ENCODE measurements at regions not wholly inside any gene's neighbourhood (a gene's known extent, or its start where the extent isn't known, plus 50 kb on each side); places are given as distances from the start of the nearest gene placed in this dataset.

DNA sequence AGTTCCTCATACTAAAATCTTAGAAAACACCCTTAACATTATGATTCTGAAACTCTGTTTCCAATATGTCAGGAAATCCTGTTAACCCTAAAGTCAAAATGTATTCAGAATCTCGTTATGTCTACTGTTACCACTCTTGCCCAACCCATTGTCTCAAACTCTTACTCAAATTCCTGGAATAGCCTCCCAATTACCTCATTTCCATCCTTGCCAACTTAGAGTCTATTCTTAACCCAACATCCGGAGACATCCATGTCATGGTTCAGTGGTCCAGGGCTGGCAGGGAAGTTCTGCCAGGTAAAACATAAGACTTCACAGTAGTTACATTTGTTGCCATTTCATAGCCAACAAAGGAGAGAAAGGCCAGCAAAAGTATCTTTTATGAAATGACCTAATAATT lies 593.9 kb downstream of the PYDC2 start:
- no peak overlapping the region for H3K4me3 ChIP-seq (ENCODE audit: low read depth, low read length)
- TF ChIP-seq, protein P1, sequence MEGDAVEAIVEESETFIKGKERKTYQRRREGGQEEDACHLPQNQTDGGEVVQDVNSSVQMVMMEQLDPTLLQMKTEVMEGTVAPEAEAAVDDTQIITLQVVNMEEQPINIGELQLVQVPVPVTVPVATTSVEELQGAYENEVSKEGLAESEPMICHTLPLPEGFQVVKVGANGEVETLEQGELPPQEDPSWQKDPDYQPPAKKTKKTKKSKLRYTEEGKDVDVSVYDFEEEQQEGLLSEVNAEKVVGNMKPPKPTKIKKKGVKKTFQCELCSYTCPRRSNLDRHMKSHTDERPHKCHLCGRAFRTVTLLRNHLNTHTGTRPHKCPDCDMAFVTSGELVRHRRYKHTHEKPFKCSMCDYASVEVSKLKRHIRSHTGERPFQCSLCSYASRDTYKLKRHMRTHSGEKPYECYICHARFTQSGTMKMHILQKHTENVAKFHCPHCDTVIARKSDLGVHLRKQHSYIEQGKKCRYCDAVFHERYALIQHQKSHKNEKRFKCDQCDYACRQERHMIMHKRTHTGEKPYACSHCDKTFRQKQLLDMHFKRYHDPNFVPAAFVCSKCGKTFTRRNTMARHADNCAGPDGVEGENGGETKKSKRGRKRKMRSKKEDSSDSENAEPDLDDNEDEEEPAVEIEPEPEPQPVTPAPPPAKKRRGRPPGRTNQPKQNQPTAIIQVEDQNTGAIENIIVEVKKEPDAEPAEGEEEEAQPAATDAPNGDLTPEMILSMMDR (IDR thresholded peaks at IDR 0.05; ENCODE audit: insufficient read depth, low read depth, low read length, missing control alignments): no peak
- DNase-seq (ENCODE audit: low read depth): no peak

DNA sequence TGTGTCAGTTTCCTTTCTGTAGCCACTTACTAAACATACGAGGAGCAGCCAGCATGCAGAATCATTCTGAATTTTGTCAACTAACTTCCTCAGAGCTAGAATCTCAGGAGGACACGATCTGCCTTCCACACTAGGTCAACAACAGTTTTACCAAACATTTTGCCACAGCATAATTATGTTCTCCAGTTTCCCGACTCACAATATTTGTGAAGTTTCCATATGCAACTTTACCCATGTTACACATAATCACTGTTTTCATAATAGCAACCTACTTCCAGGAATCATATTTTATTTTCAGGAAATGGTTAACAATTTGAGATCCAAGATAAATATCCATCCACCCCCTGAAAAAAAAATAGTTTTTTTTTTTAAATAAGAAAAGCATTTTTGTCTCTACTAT lies 595.0 kb downstream of the PYDC2 start:
- H3K4me3 ChIP-seq (ENCODE audit: low read depth, low read length): no peak overlapping the region
- no peak for DNase-seq (ENCODE audit: low read depth)
- TF ChIP-seq, protein P1 (IDR thresholded peaks at IDR 0.05; ENCODE audit: insufficient read depth, low read depth, low read length, missing control alignments): no peak

DNA sequence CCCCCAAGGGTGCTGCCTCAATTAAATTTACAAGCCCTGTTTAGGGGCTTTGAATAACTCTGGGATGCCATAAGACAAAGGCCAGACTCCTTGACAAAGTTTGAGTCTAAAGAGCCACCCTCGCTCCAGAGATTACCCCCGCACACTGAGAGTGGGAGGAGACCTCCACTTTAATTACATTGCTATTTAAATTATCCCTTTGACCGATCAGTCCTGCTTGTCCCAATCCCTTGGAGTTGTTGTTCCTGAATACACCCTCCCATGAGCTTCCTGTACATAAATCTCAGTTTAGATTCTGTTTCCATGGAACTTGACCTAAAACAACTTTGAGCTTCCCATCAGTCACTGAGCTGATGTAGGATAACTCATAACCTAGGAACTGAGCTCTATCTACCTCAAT lies 596.3 kb downstream of the PYDC2 start:
- no peak overlapping the region for H3K4me3 ChIP-seq (ENCODE audit: low read depth, low read length)
- TF ChIP-seq, protein P1 (IDR thresholded peaks at IDR 0.05; ENCODE audit: insufficient read depth, low read depth, low read length, missing control alignments): no peak
- DNase-seq (ENCODE audit: low read depth): no peak

DNA sequence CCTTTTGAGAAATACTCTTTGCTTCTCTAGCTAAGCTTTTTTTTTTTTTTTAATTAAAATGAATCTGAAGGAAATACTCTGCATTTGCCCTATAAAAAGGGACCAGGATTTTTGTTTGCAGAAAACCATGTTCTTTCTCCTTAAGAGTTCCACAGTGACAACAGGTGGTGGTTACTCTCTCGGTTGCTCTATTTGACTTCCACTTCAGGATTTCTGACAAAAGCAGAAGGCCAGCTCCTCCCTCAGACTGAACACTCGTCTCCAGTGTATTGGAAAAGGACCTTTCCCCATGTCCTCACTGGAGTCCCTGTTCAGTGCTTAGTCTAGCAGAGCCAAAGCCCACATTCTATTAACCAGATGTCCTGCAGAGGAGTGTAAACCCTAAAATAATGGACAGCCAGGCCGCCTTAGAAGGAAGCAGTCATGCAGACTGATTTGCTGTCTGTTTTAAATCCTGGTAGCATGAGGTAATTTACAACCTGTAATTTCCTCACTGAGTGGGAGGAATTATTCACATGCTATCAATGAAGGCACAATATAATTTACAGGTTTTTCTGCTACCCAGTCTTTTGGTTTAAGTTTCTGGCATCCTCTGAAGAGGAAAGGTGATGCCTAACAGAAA lies 599.3 kb downstream of the PYDC2 start:
- no peak overlapping the region for H3K4me3 ChIP-seq (ENCODE audit: low read depth, low read length)
- TF ChIP-seq, protein P1 (IDR thresholded peaks at IDR 0.05; ENCODE audit: insufficient read depth, low read depth, low read length, missing control alignments): no peak
- DNase-seq (ENCODE audit: low read depth): no peak

DNA sequence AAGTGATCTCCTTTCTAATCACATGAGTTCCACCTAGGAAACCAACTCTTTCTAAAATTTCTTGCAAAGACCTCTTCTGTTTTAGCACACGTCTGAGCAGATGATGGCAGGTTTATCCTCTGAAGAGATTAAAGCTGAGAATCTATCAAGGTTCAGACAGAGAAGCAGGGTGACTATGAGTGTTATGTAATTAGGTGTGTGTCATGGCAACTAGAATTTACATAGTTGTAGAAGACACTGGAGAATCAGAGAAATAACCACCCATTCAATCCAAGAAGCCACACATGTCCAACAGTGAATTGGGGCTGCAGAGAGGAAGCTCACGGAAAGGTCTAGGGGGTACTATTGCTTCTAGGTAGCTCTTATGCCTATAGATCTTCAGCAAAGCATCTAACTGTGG lies 600.5 kb downstream of the PYDC2 start:
- DNase-seq (ENCODE audit: low read depth): no peak
- TF ChIP-seq, protein P1 (IDR thresholded peaks at IDR 0.05; ENCODE audit: insufficient read depth, low read depth, low read length, missing control alignments): no peak
- H3K4me3 ChIP-seq (ENCODE audit: low read depth, low read length): no peak overlapping the region

DNA sequence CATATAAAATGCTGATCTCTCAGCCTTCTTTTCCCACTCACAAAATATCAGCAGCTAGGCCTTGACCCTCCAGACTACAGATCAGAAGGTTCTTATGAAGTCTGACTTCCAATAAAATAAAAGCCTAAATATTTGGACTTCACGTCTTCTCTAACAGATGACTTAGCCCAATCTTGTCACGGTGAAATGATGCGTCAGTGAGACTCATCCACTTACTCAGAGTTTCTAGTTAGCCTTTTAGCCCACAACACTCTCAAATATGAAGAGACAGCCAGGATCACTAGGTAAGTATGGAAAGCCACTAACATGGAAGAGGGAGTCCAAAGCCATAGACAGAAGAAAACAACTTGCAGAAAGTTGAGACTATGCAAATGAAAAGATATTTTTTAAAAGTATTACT lies 601.2 kb downstream of the PYDC2 start:
- no peak overlapping the region for H3K4me3 ChIP-seq (ENCODE audit: low read depth, low read length)
- TF ChIP-seq, protein P1 (IDR thresholded peaks at IDR 0.05; ENCODE audit: insufficient read depth, low read depth, low read length, missing control alignments): no peak
- DNase-seq (ENCODE audit: low read depth): no peak

DNA sequence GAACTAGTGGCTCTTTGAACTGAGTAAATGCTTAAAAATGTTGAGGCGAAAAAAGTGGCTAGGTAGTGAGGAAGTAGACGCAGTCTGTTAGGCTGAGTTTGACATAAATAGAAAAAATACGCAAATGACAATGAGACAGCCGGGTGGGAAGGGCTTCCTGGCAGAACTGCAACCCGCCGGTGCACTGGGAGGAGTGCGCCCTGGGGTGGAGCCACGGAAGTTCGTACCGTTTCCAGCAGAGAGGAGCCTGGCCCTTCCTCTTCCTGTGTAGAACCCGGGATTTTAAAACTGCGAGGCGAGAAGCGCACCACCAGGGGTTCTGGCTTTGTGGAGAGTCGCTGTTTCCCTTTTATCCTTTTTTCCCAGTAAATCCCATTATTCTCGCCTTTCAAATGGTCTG lies 602.6 kb downstream of the PYDC2 start:
- peak; percentile 94 for DNase-seq (ENCODE audit: low read depth)
- peak overlapping the region; percentile 74 for H3K4me3 ChIP-seq (ENCODE audit: low read depth, low read length)
- TF ChIP-seq, protein P1 (IDR thresholded peaks at IDR 0.05; ENCODE audit: insufficient read depth, low read depth, low read length, missing control alignments): peak; percentile 17
